Inflammatory macrophage treated with lipopolysaccharide for 1 hour (primary cell): ENCODE measurements at regions not wholly inside any gene's neighbourhood (a gene's known extent, or its start where the extent isn't known, plus 50 kb on each side); places are given as distances from the start of the nearest gene placed in this dataset.

ENCODE experiments used
- DNase-seq, 2 donors: peaks; one replicate each; pipeline ENCODE4 v3.0.0-alpha.2; 2020 to 2022

GRCh38 chr13:107133950-107134349, 566.0 kb upstream of the ARGLU1 start:
- DNase-seq = no peak

GRCh38 chr13:107130566-107130965, 562.6 kb upstream of the ARGLU1 start:
- no peak for DNase-seq

- DNase-seq = no peak
Measured at GRCh38 chr13:107124730-107125129, 556.8 kb upstream of the ARGLU1 start.

- DNase-seq = peak in 1 of 2 donors; percentile 8
Measured at GRCh38 chr13:107124129-107124718, 556.3 kb upstream of the ARGLU1 start.

- DNase-seq = no peak
Measured at GRCh38 chr13:107121793-107122192, 553.9 kb upstream of the ARGLU1 start.

GRCh38 chr13:107119989-107120881, 552.3 kb upstream of the ARGLU1 start:
- no peak for DNase-seq

- no peak for DNase-seq
Measured at GRCh38 chr13:107118506-107118905, 550.6 kb upstream of the ARGLU1 start.

GRCh38 chr13:107117327-107118012, 549.5 kb upstream of the ARGLU1 start:
- no peak for DNase-seq

- DNase-seq = no peak
Measured at GRCh38 chr13:107113387-107113786, 545.5 kb upstream of the ARGLU1 start.

- DNase-seq = no peak
Measured at GRCh38 chr13:107111248-107111647, 543.3 kb upstream of the ARGLU1 start.

- no peak for DNase-seq
Measured at GRCh38 chr13:107104631-107105030, 536.7 kb upstream of the ARGLU1 start.

- DNase-seq = no peak
Measured at GRCh38 chr13:107102676-107103075, 534.7 kb upstream of the ARGLU1 start.

GRCh38 chr13:107099661-107100060, 531.7 kb upstream of the ARGLU1 start:
- no peak for DNase-seq

GRCh38 chr13:107097916-107098315, 530.0 kb upstream of the ARGLU1 start:
- no peak for DNase-seq

- no peak for DNase-seq
Measured at GRCh38 chr13:107095876-107096275, 527.9 kb upstream of the ARGLU1 start.

GRCh38 chr13:107091861-107092260, 523.9 kb upstream of the ARGLU1 start:
- no peak for DNase-seq

- DNase-seq = no peak
Measured at GRCh38 chr13:107091428-107091827, 523.5 kb upstream of the ARGLU1 start.

- DNase-seq = no peak
Measured at GRCh38 chr13:107088061-107088460, 520.1 kb upstream of the ARGLU1 start.

GRCh38 chr13:107079423-107080049, 511.6 kb upstream of the ARGLU1 start:
- no peak for DNase-seq

- no peak for DNase-seq
Measured at GRCh38 chr13:107078229-107078765, 510.4 kb upstream of the ARGLU1 start.

- DNase-seq = no peak
Measured at GRCh38 chr13:107076801-107077200, 508.9 kb upstream of the ARGLU1 start.

- no peak for DNase-seq
Measured at GRCh38 chr13:107075576-107075975, 507.6 kb upstream of the ARGLU1 start.

- no peak for DNase-seq
Measured at GRCh38 chr13:107070792-107071191, 502.9 kb upstream of the ARGLU1 start.
